Activated T-helper 1 cell treated with anti-CD3 and anti-CD28 coated beads, Interleukin-12 subunit alpha, Interleukin-12 subunit beta, Interleukin-2, Interleukin-4 antibody, amounts not matched to agents 30 ng/mL and 10 ng/mL and 1 ng/mL, durations not matched to agents 14 hours and 24 hours and 36 hours (primary cell): ENCODE measurements at regions not wholly inside any gene's neighbourhood (a gene's known extent, or its start where the extent isn't known, plus 50 kb on each side); places are given as distances from the start of the nearest gene placed in this dataset.
"Not testable (repeated sequence)": the region's sequence is repeated elsewhere in the genome, so short reads cannot be mapped to it uniquely, and the experiment has no call there.

ENCODE experiments used
- DNase-seq: peaks from one replicate; pipeline ENCODE4 v3.0.0; 2021; ENCODE audit warnings: low spot score
- H3K27ac Mint-ChIP-seq: one replicate; pipeline ENCODE4 v1.8.0; 2021; ENCODE audit warnings: mild to moderate bottlenecking, mixed read lengths
- H3K27me3 Mint-ChIP-seq: one replicate; pipeline ENCODE4 v1.8.0; 2022; ENCODE audit warnings: mild to moderate bottlenecking, moderate library complexity, mixed read lengths; ENCODE audit not compliant: insufficient read depth
- H3K36me3 Mint-ChIP-seq: one replicate; pipeline ENCODE4 v1.8.0; 2021; ENCODE audit warnings: low read depth, mixed read lengths
- H3K4me1 Mint-ChIP-seq: one replicate; pipeline ENCODE4 v1.8.0; 2021; ENCODE audit warnings: low read depth, mixed read lengths
- H3K4me3 Mint-ChIP-seq: one replicate; pipeline ENCODE4 v1.8.0; 2021; ENCODE audit warnings: mild to moderate bottlenecking, moderate library complexity, mixed read lengths
- H3K9me3 Mint-ChIP-seq: one replicate; pipeline ENCODE4 v1.8.0; 2021; ENCODE audit warnings: mixed read lengths
- intact Hi-C: fragments of 100-400 bp; cut with micrococcal nuclease; formaldehyde crosslinking; loops from one replicate; pipeline ENCODE4 v1.15.1; 2024

GRCh38 chr17:37826497-37827430 lies 81.9 kb upstream of the HNF1B start:
- no peak for DNase-seq
- H3K36me3 Mint-ChIP-seq = no peaks in the 10 kb centered on the region
- peaks cover 27% of the 10 kb centered on the region for H3K4me1 Mint-ChIP-seq
- no peak overlapping the region for H3K27ac Mint-ChIP-seq
- H3K27me3 Mint-ChIP-seq = peaks cover 2% of the 10 kb centered on the region
- intact Hi-C loops = loop anchor here (5.0 kb wide), 1 partner anchor 54 kb away; no protein-coding TSS in a partner anchor
- H3K9me3 Mint-ChIP-seq = no peaks in the 10 kb centered on the region
- H3K4me3 Mint-ChIP-seq = no peak overlapping the region

GRCh38 chr17:37825851-37826250 lies 81.0 kb upstream of the HNF1B start:
- H3K9me3 Mint-ChIP-seq = no peaks in the 10 kb centered on the region
- DNase-seq = no peak
- intact Hi-C loops = loop anchor here (5.0 kb wide), 1 partner anchor 54 kb away; no protein-coding TSS in a partner anchor
- H3K27ac Mint-ChIP-seq = no peak overlapping the region
- H3K36me3 Mint-ChIP-seq = peaks cover 2% of the 10 kb centered on the region
- H3K27me3 Mint-ChIP-seq = peaks cover 2% of the 10 kb centered on the region
- H3K4me3 Mint-ChIP-seq = no peak overlapping the region
- H3K4me1 Mint-ChIP-seq = peaks cover 22% of the 10 kb centered on the region

DNA sequence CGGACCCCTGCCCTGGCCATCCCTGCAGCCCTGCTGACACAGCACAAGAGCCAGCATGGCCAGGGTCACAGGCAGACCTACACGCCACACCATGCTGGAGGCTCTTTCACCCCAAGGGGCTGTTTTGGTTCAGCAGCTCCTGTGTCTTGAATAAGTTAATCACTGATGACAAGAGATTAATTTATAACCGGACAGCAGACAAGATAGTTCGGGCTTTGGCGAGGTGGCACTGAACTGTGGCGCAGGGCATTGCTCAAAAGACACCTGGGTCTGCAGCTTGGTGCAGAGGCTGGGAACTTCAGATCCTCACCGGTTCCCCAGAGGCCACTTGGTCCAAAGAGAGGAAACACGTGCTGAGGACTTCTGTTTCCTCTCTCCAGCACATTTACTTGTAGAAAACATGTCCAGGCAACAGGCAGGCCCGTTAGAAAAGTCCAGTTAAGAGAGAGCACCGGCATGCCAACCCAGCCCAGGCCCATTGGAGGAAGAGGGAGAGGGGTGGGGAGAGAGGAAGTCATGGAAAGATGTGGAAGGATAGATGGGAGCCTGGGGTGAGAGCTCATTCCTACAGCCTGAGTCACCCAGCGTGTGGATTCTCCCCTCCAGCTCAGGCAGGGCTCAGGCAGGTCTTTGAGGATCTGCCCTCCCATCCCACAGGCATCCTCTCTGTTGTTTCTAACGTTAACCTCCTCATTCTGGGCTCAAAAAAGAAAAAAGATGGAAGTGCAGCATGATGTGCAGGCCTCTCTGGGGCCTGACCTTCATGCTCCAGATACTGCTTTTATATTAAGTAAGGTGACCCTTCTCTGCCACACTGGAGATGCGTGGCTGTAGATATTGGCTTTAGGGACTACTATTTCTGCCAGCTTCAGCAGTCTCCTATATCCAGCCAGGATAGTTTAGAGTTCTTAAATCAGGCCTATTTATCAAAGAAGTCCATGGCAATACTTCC lies 80.0 kb upstream of the HNF1B start:
- Mint-ChIP-seq H3K9me3 (no peaks in the 10 kb centered on the region), H3K4me1 (peaks cover 30% of the 10 kb centered on the region), H3K4me3 (no peak overlapping the region), H3K27me3 (peaks cover 2% of the 10 kb centered on the region), H3K36me3 (peaks cover 2% of the 10 kb centered on the region), H3K27ac (no peak overlapping the region)
- intact Hi-C loops = loop anchor here (5.0 kb wide), 1 partner anchor 53 kb away; no protein-coding TSS in a partner anchor
- no peak for DNase-seq

GRCh38 chr17:37823996-37824395 lies 79.1 kb upstream of the HNF1B start:
- intact Hi-C loops = no loop called here
- DNase-seq = no peak
- Mint-ChIP-seq H3K36me3 (peaks cover 2% of the 10 kb centered on the region), H3K4me1 (peaks cover 36% of the 10 kb centered on the region), H3K27me3 (peaks cover 6% of the 10 kb centered on the region), H3K4me3 (no peak overlapping the region), H3K9me3 (no peaks in the 10 kb centered on the region), H3K27ac (no peak overlapping the region)

DNA sequence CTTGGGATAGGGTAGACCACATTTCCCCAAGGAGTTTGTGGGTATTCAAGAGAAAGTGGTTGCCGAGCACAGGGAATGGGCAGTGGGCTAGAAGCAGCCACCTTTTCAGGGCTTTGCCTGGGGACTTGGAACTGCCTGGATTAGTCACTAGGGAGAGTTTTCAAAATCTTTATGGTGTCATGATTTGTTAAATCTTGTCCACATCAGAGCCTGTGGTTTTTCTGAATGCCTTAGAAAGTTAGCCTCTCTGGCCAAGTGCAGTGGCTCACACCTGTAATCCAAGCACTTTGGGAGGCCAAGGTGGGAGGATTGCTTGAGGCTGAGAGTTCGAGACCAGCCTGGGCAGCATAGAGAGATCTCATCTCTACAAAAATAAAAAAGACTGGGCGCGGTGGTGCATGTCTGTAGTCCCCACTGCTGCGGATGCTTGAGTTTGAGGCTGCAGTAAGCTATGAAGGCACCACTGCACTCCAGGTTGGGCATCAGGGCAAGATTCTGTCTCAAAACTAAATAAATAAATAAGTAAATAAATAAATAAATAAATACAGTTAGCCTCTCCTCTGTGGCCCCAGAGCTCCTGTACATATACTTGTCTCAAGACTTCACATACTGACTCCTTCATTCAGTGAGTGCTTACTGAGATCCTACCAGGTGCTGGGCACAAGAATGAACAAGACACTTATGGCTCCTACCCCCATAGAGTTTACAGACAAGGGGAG lies 76.3 kb upstream of the HNF1B start:
- Mint-ChIP-seq H3K27me3 (peaks cover 9% of the 10 kb centered on the region), H3K4me3 (no peak overlapping the region), H3K27ac (no peak overlapping the region), H3K9me3 (no peaks in the 10 kb centered on the region), H3K4me1 (peaks cover 29% of the 10 kb centered on the region), H3K36me3 (peaks cover 2% of the 10 kb centered on the region)
- DNase-seq = no peak
- intact Hi-C loops = no loop called here

DNA sequence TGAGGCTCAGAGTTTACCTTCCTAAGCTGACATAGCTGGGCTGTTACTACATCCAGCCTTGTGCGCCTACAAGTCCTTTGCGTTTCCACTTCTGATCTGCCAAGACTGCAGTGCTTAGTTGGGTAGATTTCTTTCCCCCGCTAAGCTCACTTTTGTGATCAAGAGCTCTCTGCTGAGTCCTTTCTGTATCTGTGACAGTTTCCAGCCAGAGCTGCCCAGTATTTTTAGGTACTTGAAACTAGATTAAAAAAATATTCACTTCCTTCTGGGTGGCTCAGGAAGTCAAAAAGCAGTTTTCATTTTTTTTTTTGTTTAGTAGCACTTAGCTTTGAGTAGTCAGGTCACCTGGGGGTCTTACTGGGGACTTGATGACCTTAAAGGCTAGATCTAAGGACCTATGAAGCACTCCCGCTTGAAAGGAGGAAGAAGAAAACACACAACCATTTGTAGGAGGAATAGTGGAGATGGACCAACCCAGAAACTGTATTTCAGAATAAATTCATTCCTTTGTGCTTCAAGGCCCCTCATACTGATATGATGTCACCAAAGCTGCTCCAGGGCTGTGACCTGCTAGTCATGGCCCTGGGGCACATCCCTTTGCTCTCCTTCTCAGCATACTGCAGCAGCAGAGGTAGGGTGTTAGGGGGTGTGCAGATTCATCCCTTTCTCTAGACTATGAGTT lies 75.6 kb upstream of the HNF1B start:
- no peak for DNase-seq
- H3K27me3 Mint-ChIP-seq = peaks cover 12% of the 10 kb centered on the region
- H3K9me3 Mint-ChIP-seq = no peaks in the 10 kb centered on the region
- H3K27ac Mint-ChIP-seq = no peak overlapping the region
- H3K36me3 Mint-ChIP-seq = peaks cover 2% of the 10 kb centered on the region
- intact Hi-C loops = no loop called here
- H3K4me3 Mint-ChIP-seq = no peak overlapping the region
- peaks cover 27% of the 10 kb centered on the region for H3K4me1 Mint-ChIP-seq

- H3K9me3 Mint-ChIP-seq = no peaks in the 10 kb centered on the region
- peaks cover 20% of the 10 kb centered on the region for H3K27me3 Mint-ChIP-seq
- H3K4me3 Mint-ChIP-seq = no peak overlapping the region
- H3K36me3 Mint-ChIP-seq = peaks cover 2% of the 10 kb centered on the region
- H3K27ac Mint-ChIP-seq = no peak overlapping the region
- H3K4me1 Mint-ChIP-seq = peaks cover 27% of the 10 kb centered on the region
- DNase-seq = no peak
- intact Hi-C loops = loop anchor here (10.0 kb wide), 1 partner anchor 444 kb away; the partner anchor contains the start of gene C17orf78
These were observed 73.8 kb upstream of the HNF1B start for GRCh38 chr17:37818689-37819088.

DNA sequence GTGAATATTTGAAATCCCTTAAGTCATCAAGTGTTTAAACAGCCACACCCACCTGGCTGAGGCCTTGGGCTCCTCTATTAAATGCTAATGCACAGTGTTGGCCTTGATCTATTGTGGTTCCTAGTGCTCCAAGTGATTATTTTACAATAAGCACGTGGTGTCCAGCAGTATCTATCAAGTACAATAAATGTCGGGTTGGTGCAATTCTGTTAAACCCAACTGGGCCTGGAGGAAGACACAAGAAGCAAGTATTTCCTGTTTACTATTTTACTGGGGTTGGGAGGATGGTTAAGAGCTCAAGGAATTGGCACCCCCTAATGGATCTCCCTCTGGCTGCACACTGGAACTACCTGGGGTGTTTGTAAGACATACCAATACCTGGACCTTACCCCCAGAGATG lies 72.1 kb upstream of the HNF1B start:
- peaks cover 2% of the 10 kb centered on the region for H3K36me3 Mint-ChIP-seq
- no peaks in the 10 kb centered on the region for H3K9me3 Mint-ChIP-seq
- DNase-seq = no peak
- intact Hi-C loops = loop anchor here (1.0 to 10.0 kb wide), 4 partner anchors 26 to 442 kb away; partner anchors contain the start of genes C17orf78 and DDX52
- H3K4me1 Mint-ChIP-seq = peaks cover 27% of the 10 kb centered on the region
- peaks cover 35% of the 10 kb centered on the region for H3K27me3 Mint-ChIP-seq
- no peak overlapping the region for H3K27ac Mint-ChIP-seq
- H3K4me3 Mint-ChIP-seq = no peak overlapping the region

DNA sequence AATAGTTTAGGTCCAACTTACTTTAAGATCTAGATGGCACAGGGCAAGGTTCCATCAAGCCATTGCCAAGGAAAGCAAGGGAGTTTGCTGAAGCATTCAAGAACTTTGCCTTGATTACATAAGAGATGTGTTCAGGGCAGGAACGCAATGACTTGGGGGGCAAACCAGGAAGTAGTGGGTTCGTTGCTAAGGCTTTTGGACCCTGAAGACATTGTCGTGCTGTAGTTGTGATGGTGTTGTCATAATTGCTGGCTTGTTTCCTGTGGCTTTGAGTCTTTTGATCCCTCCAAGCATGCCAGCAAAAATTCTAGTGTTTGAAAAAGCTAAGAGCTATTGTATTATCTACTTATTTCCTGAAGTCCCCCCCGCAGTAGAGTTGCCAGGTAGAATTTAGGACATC lies 70.7 kb upstream of the HNF1B start:
- intact Hi-C loops = loop anchor here (10.0 kb wide), 1 partner anchor 441 kb away; the partner anchor contains the start of gene C17orf78
- no peak overlapping the region for H3K4me3 Mint-ChIP-seq
- no peaks in the 10 kb centered on the region for H3K36me3 Mint-ChIP-seq
- H3K27me3 Mint-ChIP-seq = peaks cover 43% of the 10 kb centered on the region
- no peak for DNase-seq
- no peaks in the 10 kb centered on the region for H3K9me3 Mint-ChIP-seq
- H3K27ac Mint-ChIP-seq = no peak overlapping the region
- H3K4me1 Mint-ChIP-seq = peaks cover 23% of the 10 kb centered on the region

DNA sequence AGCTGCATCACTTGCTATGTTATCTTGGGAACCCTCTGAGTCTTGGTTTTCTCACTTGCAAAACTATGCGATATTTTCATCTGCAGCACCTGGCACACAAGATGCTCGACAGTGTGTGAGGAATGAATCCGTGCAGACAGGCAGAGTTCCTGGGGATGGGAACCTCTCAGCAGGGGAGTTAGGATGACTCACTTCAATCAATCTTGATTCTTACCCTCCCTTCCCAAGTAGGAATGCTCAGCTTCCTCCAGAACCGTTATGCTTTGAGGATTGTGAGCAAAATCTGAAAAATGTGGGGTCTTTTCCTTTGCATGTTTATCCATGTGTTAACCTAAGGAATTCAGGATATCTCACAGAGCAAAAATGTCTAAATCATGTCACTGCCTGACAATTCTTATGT lies 68.9 kb upstream of the HNF1B start:
- no peak for DNase-seq
- Mint-ChIP-seq H3K4me3 (no peak overlapping the region), H3K27ac (no peak overlapping the region), H3K4me1 (peaks cover 9% of the 10 kb centered on the region), H3K9me3 (no peaks in the 10 kb centered on the region), H3K36me3 (no peaks in the 10 kb centered on the region), H3K27me3 (peaks cover 39% of the 10 kb centered on the region)
- intact Hi-C loops = loop anchor here (10.0 kb wide), 1 partner anchor 439 kb away; the partner anchor contains the start of gene C17orf78

DNA sequence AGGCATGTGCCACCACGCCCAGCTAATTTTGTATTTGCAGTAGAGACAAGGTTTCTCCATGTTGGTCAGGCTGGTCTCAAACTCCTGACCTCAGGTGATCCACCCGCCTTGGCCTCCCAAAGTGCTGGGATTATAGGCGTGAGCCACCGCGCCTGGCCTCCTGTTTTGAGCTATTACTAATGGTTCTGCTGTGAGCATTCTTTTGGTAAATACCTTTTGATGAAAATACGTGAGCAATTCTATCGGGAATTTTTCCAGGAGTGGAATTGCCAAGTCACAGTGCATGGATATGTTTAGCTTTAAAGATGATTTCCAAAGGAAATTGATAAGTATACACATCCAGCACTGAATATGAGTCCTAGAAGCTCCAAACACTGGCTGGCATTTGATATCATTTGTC lies 64.0 kb upstream of the HNF1B start:
- H3K4me1 Mint-ChIP-seq, H3K9me3 Mint-ChIP-seq, H3K4me3 Mint-ChIP-seq, H3K36me3 Mint-ChIP-seq, H3K27ac Mint-ChIP-seq, DNase-seq, intact Hi-C loops: not testable (repeated sequence)
- peaks cover 38% of the 10 kb centered on the region for H3K27me3 Mint-ChIP-seq
